LNCaP clone FGC (cell line): ENCODE measurements at regions not wholly inside any gene's neighbourhood (a gene's known extent, or its start where the extent isn't known, plus 50 kb on each side); places are given as distances from the start of the nearest gene placed in this dataset.
"Not testable (repeated sequence)": the region's sequence is repeated elsewhere in the genome, so short reads cannot be mapped to it uniquely, and the experiment has no call there.

Experiments
- DNase-seq: peaks from one replicate; pipeline ENCODE4 v3.0.0-alpha.2; 2011; ENCODE audit warnings: low read depth
- H3K4me3 ChIP-seq: 2 replicates; pipeline ENCODE4 v1.5.1; 2011; ENCODE audit warnings: mild to moderate bottlenecking, low read depth, low read length, control low read depth
- TF ChIP-seq, protein P1 (sequence below): IDR thresholded peaks from 2 replicates; pipeline ENCODE4 v1.5.1; 2012; ENCODE audit warnings: mild to moderate bottlenecking; ENCODE audit not compliant: control insufficient read depth, insufficient read depth; ENCODE audit errors: extremely low read depth

DNA sequence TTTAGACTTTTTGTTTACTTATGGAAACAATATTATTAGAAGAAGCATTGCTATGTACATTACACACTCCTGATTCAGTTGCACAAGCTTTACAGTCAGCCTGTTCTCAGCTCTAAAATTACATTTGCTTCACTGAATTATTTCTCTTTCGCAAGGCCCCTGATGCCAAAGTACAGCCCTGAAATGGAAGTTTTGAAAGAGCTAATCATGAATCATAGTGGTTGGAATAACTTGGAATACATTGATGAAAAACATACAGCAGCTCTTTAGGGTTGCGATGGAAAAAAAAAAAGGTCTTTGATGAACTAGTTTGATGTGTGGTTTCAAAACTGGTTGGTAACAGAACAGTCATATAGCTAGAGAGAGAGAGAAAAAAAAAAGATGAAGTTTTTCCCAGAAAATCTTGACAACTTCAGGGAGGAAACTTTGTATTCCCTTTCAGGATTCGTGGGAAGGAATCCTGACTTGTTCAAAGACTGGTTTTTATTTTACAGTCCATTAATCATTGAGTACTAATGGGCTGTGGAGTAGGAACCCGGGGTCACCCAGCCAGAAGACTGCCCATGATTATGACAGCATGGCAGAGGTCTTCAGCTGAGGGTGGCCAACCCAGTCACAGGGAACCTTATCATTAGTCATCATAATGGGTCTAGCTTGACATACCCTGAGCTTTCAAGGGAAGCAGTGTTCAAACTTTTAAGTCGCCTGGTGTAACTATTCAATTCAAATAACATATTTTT, 460.1 kb downstream of the NAV3 start:
- no peak overlapping the region for H3K4me3 ChIP-seq
- TF ChIP-seq, protein P1, sequence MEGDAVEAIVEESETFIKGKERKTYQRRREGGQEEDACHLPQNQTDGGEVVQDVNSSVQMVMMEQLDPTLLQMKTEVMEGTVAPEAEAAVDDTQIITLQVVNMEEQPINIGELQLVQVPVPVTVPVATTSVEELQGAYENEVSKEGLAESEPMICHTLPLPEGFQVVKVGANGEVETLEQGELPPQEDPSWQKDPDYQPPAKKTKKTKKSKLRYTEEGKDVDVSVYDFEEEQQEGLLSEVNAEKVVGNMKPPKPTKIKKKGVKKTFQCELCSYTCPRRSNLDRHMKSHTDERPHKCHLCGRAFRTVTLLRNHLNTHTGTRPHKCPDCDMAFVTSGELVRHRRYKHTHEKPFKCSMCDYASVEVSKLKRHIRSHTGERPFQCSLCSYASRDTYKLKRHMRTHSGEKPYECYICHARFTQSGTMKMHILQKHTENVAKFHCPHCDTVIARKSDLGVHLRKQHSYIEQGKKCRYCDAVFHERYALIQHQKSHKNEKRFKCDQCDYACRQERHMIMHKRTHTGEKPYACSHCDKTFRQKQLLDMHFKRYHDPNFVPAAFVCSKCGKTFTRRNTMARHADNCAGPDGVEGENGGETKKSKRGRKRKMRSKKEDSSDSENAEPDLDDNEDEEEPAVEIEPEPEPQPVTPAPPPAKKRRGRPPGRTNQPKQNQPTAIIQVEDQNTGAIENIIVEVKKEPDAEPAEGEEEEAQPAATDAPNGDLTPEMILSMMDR = no peak
- DNase-seq = no peak

DNA sequence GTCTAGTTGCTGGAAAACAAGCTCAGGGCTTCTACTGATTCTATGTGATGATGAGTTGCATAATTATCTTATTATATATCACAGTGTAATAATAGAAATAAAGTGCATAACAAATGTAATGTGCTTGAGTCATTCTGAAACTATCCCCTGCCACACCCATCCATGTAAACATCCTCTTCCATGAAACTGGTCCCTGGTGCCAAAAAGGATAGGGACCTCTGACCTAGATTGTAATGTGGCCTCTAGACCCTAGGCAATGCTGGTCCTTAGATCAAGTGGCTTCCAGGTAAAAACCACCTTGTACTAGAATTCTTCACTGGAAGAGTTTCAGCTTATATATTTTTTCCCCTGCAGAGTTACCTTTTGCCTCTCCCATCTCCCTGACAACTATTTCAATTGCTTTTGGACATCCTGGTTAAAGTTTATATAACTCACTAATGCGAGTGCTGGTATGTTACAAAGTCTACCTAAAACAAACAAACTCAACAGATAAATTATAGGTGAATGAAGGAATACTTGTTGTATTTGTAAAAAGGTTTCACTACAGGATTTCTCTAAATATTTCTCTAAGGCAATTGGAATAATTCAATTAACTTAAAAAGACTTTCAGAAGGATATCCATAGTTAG, 462.5 kb downstream of the NAV3 start:
- DNase-seq = no peak
- no peak overlapping the region for H3K4me3 ChIP-seq
- TF ChIP-seq, protein P1 = no peak

GRCh38 chr12:78301282-78301681, 470.6 kb downstream of the NAV3 start:
- not testable (repeated sequence) for DNase-seq, H3K4me3 ChIP-seq

DNA sequence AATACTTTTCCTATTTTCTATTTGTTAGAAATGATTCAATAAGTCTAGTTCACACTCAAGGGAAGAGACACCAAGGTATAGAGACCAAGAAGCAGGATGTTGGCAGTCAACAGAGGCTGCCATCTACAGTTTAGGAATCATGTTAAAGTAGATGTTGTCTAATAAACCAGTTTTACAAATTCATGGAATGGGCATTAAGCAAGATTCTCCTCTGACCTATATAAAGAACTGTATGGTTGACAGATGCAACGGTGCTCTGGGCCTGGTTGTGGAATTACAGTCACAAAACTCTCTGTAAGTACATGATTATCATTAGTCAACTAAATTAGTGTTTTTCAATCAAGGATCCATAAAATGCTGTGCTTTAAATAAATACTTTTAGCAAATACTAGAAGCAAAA, 475.1 kb downstream of the NAV3 start:
- DNase-seq = no peak
- H3K4me3 ChIP-seq = no peak overlapping the region
- TF ChIP-seq, protein P1 = no peak

- H3K4me3 ChIP-seq = no peak overlapping the region
- no peak for DNase-seq
- TF ChIP-seq, protein P1 = no peak
These were observed 475.5 kb downstream of the NAV3 start for GRCh38 chr12:78306236-78306635.

GRCh38 chr12:78308701-78309100, 478.0 kb downstream of the NAV3 start:
- TF ChIP-seq, protein P1 = no peak
- DNase-seq = no peak
- H3K4me3 ChIP-seq = no peak overlapping the region

GRCh38 chr12:78315028-78315427, 484.3 kb downstream of the NAV3 start:
- TF ChIP-seq, protein P1 = no peak
- no peak overlapping the region for H3K4me3 ChIP-seq
- peak; percentile 84 for DNase-seq
